ENCODE measurements at regions not wholly inside any gene's neighbourhood (a gene's known extent, or its start where the extent isn't known, plus 50 kb on each side); places are given as distances from the start of the nearest gene placed in this dataset.

DNA sequence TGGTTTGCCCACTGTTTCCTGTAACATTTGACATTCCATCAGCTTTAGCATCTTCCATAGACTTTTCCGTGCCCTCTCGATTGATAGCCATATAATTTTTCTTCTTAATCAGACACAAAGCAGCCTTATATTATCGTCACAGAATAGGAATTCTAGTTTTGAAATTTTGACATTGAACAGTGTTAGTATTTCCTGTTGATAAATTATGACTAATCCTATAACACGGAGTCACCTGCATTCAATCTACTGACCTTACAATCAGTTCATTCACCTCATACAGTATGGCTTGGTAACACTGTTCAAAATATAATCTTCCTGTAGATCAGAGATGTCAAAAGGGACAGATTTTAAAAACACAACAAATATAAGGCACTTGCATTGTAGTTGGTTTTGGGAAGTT, 423.7 kb downstream of the C3orf38 start:
- DNase-seq (ENCODE audit: low spot score), result no peak

DNA sequence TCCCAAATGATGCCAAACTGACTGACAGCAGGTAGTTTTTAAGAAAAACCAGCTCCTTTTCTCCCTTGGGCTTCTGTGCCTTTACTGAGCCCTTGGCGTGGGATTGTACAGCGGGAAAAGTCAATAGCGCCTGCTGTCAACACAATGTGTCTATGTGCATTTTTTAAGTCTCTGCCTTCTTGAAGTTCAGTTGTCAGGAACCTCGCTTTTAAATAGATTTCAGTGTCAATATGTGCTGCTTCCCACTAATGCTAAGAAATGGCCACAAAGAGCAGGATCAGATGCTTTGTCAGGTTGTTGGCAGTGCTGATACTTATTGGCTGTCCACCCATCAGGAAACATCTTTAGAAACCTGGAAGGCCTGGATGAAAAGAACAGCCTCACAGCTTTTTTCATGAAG, 424.4 kb downstream of the C3orf38 start:
- no peak for DNase-seq (ENCODE audit: low spot score)

DNA sequence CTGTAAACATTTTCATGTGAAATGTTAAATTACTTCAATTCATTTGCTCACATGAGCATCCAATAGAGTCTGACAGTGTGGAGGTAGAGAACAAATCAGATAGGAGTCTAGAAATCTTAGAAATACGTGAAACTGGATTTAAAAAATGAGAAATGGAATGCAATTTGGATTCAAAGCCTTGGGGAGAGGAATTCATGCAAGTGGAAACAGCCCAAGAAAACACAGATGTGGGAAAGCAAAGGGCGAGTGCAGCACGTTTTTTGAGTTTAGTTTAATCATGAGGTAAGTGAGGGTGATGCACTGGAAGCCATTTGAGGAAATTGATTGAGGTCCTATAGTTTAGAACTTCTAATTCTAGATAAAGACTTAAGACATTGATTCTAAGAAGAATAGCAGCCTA, 434.7 kb downstream of the C3orf38 start:
- no peak for DNase-seq (ENCODE audit: low spot score)

DNA sequence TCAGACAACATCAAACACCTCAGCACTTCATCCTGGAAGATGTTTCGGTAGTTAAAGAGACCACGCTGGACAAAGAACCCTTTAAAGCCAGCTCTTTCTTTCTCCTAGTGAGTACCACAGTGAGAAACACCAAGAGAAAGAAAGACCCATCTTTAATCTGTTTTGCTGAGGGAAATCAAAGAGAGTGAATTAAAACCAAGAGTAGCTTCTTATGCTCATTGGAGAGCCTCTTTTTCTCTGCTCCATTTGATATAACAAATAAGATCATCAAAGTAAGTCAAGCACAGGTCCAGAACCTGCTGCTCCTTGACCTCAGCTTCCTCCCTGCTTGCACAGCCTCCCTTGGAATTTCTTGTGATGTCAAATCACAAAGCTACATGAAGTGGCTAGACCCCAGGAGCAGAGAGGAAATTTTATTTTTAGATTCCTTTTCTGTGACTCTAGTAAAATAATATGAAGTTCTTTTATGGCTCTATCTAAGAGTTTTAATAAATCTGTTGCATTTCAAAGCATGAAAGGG, 436.4 kb downstream of the C3orf38 start:
- no peak for DNase-seq (ENCODE audit: low spot score)

DNA sequence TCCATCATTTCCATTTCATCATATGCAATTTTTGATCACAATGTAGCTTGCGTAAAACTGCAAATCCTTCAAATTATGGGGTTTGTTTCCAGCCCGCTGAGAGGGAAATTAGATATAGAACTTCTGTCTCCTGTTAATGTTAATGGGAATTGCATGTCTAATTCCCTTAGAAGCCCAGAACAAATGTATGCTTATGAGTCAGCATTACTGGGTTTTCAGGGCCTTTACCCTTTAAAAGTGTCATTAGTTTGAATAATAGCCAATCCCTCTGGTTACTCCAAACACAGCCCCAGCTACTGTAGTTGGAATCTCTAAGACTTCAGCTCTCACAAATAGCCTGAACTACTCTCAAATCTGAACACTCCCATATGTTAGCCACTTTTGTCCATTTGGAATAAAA, 439.4 kb downstream of the C3orf38 start:
- DNase-seq (ENCODE audit: low spot score), result no peak

DNA sequence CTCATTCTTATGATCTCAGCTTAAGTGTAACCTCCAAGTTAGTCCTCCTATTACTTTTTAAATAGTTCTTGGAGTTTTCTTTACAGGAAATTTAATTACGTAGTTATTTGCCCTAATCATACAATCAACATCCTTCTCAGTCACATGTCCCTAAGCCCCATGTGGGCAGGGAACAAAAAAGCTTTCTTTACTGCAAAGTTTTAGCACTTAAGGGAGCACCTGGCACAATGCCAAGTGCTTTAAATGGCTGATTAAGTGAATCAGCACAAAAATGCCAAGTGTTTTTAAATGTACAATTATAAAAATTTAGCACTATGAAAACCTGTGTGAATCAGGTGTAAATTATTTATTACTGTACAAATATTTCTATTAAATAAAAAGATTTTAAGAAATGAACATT, 445.3 kb downstream of the C3orf38 start:
- no peak for DNase-seq (ENCODE audit: low spot score)

DNA sequence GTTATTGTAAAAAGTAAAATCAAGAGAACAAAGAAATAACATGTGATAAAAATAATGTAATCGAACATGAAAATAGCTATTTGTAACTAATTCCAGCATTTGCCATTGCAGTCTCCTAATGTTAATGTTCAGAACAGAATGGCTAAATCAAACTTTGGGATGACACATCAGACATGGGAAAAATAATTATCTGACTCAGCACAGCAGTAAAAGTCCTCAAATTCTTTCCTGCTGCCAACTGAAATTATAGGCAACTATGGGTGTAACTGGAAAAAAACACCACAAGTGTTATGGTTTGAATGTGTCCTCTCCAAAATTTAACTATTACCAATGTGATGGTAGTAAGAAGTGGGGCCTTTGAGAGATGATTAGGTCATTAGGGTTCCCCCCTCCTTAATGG, 446.7 kb downstream of the C3orf38 start:
- DNase-seq (ENCODE audit: low spot score), result no peak

DNA sequence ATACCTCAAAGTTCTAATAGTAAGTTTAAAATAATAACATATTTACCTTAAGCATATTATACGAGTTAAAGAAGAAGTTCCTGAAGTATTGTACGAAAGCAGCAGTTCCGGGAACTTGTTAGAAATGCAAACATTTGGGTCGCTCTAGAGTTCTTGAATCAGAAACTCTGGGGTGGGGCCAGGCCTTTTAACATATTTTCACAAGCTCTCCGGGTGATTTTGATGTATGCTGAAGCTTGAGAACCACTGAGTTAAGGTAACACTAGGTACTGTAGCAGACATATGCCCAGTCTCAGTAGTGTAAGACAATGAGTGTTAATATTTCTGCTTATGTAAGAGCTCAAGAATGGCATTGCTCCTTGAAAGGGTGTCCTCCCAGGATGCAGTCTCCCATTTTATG, 461.1 kb downstream of the C3orf38 start:
- DNase-seq (ENCODE audit: low spot score), result no peak

DNA sequence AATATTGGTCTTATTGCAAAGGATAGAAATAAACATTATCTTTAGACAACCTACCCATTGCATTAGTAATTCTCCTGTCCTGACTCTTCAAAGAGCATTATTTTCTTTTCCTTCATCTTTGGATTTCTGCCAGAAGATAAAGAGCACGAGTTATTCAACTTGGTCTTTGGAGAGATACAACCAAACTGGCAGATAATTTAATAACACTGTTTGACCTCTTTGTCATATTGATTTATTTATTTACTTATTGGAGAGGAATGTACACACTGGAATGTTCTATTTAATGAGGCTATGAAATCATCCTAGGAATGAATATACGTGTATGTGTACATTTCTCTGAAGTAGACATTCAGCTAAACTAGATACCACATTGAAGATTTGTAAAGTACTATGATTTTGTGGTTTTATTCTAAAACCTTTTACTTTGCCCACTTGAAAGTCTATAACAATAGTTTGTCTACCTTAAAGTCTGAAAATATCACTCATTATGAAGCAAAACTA, 462.1 kb downstream of the C3orf38 start:
- DNase-seq (ENCODE audit: low spot score), result no peak

DNA sequence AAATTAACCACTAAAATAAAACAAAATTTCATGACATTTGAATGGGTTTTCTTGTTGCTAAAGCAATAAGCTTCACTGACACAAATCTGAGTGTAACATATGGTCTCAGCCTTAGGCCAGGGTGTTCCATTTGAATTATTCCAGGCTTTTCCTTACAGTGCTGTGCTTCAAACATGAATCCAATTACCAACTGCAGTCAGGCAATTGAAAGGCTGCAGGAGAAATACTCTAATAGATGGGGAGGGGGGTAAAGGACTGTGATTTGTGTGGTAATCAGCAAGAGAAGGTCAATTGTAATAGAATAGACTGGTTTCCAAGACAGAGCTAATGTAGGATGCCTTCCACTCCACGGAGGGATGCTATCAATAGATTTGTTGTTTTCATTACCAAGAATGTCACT, 466.7 kb downstream of the C3orf38 start:
- DNase-seq (ENCODE audit: low spot score), result no peak

DNA sequence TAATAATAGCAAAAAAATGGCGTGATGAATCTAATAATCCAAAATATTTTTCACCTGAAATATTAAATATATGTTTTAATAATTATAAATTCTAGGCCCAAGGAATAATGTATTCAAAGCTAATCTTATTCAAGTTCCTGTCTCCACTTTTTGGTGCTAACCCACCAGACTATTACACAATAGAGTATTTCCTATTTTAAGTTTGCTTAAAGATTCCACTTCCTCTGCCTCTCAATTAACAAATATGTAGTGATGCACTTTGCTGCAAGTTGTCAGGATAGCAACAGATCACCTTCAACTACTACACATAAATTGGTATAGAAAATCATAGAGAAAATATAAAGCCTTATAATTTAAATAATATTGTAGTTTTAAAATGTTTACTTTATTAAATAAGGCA, 467.5 kb downstream of the C3orf38 start:
- DNase-seq (ENCODE audit: low spot score), result no peak

DNA sequence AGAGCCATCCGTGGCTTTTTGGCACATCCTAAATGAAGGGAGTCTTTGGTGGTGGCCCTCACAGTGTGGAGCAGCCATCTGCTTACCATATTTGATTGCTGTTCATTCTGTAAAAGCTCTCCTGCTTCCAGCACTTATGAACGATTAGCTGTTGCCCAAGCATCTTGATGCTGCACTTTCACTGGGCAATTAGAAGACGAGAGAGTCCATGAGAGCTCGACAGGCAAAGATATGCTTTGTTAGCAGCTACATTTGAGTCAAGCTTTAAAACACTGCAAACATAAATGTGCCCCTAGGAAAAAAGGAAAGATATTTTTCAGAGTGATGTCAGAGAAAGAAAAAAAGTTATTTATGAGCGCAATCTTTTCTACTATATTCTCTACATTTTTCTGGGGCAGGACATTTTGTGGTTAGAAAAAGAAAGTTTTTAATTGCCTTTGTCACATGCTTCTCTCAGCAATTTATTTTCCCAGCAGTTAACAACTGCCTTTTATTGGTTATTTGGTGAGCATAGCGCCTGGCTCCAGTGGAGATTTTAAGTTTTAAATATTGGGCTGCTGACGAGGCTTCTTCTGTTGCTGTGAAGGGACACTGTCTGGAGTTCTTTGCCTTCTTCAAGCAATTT, 468.4 kb downstream of the C3orf38 start:
- no peak for DNase-seq (ENCODE audit: low spot score)

DNA sequence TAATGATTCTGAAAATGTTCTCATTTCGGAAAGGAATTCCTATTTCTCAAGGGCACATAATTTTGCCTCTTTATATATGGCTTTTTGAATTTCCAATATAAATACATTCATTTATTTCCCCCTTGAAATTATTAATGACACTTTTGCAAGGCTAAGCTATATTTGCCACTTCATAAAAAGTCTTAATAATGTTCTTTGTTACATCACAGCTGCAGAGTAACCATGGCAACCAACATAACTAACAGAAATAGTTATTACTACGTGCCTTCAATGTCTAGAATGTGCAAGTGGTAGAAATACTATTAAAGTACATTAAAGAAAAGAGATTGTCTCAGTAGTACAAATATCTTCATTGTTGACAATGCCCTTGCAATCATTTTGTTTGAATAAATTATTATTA, 471.8 kb downstream of the C3orf38 start:
- DNase-seq (ENCODE audit: low spot score), result no peak

DNA sequence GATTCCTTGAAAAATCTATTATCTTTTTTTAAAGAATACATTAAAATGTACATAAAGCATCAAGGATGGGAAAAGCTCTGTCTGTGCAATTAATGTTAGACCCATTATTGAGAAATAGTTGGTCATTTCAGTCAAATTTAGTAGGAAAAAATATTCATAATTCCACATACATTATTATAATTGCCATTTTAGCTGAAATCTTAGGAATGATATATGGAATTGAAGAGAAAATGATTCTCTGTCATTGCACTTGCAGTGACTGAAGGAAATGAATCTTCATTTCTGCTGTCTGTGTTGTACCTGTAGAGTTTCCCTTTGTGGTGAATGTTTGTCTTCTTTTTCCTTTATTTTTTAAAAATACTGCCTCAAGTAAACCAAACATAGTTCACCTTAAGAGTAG, 473.9 kb downstream of the C3orf38 start:
- DNase-seq (ENCODE audit: low spot score), result no peak

DNA sequence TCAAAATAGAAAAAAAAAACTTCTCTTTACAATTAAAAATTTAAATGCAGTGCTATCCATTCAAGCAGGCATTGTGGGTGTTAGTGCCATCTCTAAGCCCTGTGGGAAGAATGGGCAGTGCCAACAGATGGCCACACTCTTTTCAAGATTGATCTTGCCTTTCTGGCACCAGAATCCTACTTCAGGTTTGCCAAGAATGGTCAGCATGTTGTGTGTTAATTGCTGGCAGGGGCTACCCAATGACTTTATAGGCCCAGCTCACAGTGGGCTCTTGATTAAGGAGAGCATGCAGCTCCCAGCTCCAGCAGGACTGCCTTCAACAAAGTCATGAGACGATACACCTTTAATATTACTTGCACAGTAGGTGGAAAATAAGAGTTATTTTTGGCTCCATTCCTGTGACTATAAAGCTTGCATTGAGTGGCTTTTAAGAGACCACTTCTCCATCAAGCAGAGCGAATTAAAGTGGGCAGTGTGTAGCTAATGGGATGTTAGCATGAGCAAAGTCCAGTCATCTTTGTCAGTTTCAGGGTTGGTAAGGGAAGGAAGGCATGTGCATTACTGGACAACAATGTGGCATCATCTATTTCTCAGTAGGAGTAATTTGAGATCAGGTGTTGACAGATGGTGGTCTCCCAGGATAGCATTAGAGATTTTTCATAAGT, 476.8 kb downstream of the C3orf38 start:
- no peak for DNase-seq (ENCODE audit: low spot score)

DNA sequence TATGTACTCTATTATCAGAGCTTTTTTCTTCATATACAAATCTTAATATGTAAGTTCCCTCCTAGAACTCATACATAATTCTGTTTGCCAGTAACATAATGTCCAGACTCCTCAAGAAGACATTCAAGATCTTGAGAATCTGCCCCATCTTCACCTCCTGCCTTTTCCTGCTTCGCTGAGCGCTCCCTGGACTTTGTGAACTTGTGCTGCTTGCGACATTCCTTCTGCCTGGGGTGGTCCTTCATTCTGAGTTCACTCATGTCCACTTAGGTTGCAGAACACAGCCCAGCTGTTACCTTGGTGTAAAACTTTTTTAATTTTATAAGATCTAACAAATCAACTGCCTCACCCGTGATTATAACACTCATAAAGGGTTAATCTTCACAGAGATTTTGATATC, 478.5 kb upstream of the EPHA3 start:
- DNase-seq (ENCODE audit: low spot score), result no peak

DNA sequence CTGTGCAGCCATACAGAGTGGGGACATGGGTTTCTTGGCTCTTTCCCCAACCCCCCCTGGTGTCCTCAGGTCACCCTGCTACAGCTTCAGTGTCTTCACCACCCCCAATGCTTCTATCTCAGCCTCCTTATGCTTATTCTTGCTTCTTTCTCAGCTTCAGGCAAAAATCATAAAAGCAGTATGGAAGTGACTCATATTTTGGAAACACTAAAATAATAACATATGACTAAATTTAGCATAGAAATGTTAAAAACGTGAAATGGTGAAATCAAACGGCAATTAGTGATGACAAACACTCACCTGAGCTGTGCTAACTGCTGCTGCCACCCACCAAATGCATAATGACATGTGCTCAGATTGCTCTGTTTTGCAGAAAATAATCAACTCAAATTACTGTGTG, 475.2 kb upstream of the EPHA3 start:
- DNase-seq (ENCODE audit: low spot score), result no peak

DNA sequence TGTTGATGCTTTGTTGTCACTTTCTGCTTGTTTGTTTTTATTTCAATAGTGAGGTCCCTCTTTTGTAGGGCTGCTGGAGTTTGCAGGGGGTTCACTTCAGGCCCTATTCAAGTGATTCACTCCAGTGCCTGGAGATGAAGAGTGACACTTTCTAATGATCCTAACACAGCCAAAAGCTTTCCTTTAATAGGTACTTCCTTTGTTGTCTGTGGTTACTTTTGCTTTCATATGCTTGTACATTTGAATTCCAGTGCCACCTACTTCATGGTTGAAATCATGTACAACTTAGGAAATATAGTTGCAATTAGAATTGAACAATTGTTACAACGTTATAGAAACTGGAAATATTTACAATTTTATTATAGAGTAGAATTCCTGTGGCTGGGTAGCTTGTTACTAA, 466.8 kb upstream of the EPHA3 start:
- no peak for DNase-seq (ENCODE audit: low spot score)

DNA sequence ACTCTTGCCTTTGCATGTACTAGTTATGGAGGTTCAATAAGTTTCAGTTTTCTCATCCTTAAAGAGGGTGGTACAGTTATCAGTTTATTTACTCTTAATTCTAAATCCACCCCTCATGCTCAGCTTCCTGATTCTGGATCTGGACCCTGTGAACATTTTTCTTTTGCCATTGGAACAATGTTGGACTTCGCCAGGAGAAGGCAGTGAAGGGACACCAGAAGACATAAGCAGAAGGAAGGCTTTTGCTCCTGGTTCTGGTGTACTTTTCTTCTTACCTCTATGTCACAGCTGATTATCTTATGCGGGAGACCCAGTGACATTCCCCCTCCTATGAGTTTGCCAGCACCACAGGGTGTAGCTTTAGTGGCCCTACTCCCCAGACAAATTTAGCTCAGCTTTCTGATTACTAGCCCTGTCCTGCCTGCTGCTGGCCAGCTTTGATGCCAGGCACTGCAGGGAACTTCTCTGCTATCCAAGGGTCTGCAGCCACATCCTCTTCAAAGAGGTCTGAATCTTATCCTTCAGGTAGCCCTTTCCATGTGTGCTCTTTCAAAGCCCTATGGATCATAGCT, 466.3 kb upstream of the EPHA3 start:
- no peak for DNase-seq (ENCODE audit: low spot score)

DNA sequence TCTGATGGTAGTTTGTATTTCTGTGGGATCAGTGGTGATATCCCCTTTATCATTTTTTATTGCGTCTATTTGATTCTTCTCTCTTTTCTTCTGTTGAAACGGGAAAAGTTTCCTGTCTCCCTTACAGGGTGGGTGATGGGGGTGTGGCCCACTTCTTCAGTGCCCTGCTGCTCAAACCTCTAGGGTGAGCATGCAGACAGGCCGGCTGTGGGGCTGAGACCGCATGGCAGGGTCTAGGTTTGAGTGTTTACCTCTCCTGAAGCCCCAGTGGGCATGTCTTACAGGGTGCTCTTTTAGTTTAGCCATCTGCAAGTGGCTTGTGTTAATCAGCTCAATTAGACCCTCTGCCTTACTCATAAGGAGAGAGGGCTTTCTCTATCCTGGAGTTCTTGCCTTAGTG, 450.0 kb upstream of the EPHA3 start:
- no peak for DNase-seq (ENCODE audit: low spot score)

DNA sequence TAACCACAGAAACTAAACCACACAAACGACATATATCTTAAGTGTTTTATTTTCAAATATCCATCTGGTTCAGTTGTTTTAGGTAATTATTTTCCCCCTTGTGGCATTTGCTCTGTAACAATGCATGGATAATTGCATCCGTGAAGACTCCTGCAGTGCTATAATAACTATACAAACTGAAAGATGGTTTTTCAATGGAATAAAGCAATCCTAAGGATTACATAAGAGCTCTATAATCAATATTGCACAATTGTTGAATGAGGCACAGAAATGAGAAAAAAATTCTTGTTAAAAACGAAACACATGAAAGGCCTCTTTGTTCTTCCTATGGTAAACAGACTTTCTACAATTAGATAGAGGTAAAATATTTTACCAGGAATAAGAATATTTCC, 446.0 kb upstream of the EPHA3 start:
- DNase-seq (ENCODE audit: low spot score), result no peak

DNA sequence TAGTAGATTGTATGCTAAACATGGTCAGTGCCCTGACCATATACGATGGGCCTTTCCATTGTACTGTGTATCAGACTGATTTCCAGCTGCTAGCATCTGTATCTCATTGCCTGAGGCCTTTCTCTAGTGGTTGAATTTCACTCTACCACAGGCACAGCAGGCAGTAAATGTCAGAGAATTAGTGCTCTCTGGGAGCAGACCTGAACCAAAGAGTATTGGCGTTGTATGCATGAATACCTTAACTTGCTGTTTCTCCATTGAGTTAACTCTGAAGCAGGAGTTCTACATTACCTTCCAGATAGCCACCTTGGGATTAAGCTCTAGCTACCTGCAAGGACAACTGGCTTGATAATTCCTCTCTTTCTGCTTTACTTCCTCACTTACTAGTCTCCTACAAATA, 439.2 kb upstream of the EPHA3 start:
- DNase-seq (ENCODE audit: low spot score), result no peak

DNA sequence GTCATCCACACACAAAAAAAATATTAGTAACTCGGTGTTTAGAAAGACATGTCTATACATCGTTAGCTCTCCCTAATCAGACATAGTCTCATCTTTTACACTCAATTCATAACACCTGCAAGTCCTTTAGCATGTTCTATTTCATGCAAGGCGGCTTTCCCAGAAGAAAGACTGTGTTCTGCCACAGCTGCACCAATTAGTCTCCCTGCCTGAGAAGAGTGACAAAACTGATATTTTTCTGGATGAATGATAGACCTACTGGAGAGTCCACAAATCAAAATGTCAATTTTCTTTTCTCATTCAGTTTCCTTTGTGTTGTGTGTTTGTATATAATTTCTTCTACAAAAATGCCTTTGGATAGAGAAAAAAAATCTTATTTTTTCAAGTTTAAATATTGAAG, 435.8 kb upstream of the EPHA3 start:
- DNase-seq (ENCODE audit: low spot score), result no peak
